Chondrocyte (in vitro differentiated cells): ENCODE measurements at regions not wholly inside any gene's neighbourhood (a gene's known extent, or its start where the extent isn't known, plus 50 kb on each side); places are given as distances from the start of the nearest gene placed in this dataset.

Experiments
- DNase-seq: peaks from one replicate; pipeline ENCODE4 v3.0.0; 2021; ENCODE audit warnings: mixed read lengths, low spot score
- H3K27ac Mint-ChIP-seq: one replicate; pipeline ENCODE4 v1.8.0; 2021; ENCODE audit warnings: mild to moderate bottlenecking, moderate library complexity, mixed read lengths; ENCODE audit not compliant: unreplicated experiment
- H3K27me3 Mint-ChIP-seq: 2 replicates; pipeline ENCODE4 v1.8.0; 2021; ENCODE audit warnings: low read depth, mixed read lengths
- H3K36me3 Mint-ChIP-seq: 2 replicates; pipeline ENCODE4 v1.8.0; 2021; ENCODE audit warnings: low read depth, mixed read lengths
- H3K4me1 Mint-ChIP-seq: 2 replicates; pipeline ENCODE4 v1.8.0; 2021; ENCODE audit warnings: low read depth, mild to moderate bottlenecking, mixed read lengths
- H3K4me3 Mint-ChIP-seq: one replicate; pipeline ENCODE4 v1.8.0; 2021; ENCODE audit warnings: mild to moderate bottlenecking, moderate library complexity, mixed read lengths; ENCODE audit not compliant: unreplicated experiment
- H3K9me3 Mint-ChIP-seq: 2 replicates; pipeline ENCODE4 v1.8.0; 2021; ENCODE audit warnings: low read depth, mixed read lengths
- CTCF ChIP-seq: fragments of 200-600 bp; sonication (generic); IDR thresholded peaks from 2 replicates; pipeline ENCODE4 v1.5.0; 2021; ENCODE audit warnings: antibody characterized with exemption, mild to moderate bottlenecking, moderate library complexity

- Mint-ChIP-seq H3K4me3 (peak overlapping the region; percentile 20), H3K9me3 (peaks cover 16% of the 10 kb centered on the region), H3K36me3 (peaks cover 6% of the 10 kb centered on the region), H3K27me3 (no peaks in the 10 kb centered on the region), H3K27ac (peak overlapping the region; percentile 92), H3K4me1 (peaks cover 81% of the 10 kb centered on the region)
- DNase-seq, result no peak
- TF ChIP-seq CTCF, result no peak
Observed at GRCh38 chr2:203808046-203808750, 59.4 kb upstream of the CTLA4 start.

GRCh38 chr2:203809084-203809521, 58.5 kb upstream of the CTLA4 start:
- H3K9me3 Mint-ChIP-seq, result peaks cover 16% of the 10 kb centered on the region
- H3K27me3 Mint-ChIP-seq, result no peaks in the 10 kb centered on the region
- no peak overlapping the region for H3K4me3 Mint-ChIP-seq
- peak overlapping the region; percentile 82 for H3K27ac Mint-ChIP-seq
- peaks cover 6% of the 10 kb centered on the region for H3K36me3 Mint-ChIP-seq
- no peak for TF ChIP-seq CTCF
- H3K4me1 Mint-ChIP-seq, result peaks cover 72% of the 10 kb centered on the region
- DNase-seq, result no peak

GRCh38 chr2:203809991-203810510, 57.5 kb upstream of the CTLA4 start:
- Mint-ChIP-seq H3K27me3 (no peaks in the 10 kb centered on the region), H3K36me3 (peaks cover 2% of the 10 kb centered on the region), H3K4me1 (peaks cover 66% of the 10 kb centered on the region), H3K4me3 (no peak overlapping the region), H3K27ac (peak overlapping the region; percentile 54), H3K9me3 (peaks cover 11% of the 10 kb centered on the region)
- no peak for DNase-seq
- no peak for TF ChIP-seq CTCF

- peak; percentile 8 for TF ChIP-seq CTCF
Observed at GRCh38 chr2:203811491-203812221, 55.9 kb upstream of the CTLA4 start.

DNA sequence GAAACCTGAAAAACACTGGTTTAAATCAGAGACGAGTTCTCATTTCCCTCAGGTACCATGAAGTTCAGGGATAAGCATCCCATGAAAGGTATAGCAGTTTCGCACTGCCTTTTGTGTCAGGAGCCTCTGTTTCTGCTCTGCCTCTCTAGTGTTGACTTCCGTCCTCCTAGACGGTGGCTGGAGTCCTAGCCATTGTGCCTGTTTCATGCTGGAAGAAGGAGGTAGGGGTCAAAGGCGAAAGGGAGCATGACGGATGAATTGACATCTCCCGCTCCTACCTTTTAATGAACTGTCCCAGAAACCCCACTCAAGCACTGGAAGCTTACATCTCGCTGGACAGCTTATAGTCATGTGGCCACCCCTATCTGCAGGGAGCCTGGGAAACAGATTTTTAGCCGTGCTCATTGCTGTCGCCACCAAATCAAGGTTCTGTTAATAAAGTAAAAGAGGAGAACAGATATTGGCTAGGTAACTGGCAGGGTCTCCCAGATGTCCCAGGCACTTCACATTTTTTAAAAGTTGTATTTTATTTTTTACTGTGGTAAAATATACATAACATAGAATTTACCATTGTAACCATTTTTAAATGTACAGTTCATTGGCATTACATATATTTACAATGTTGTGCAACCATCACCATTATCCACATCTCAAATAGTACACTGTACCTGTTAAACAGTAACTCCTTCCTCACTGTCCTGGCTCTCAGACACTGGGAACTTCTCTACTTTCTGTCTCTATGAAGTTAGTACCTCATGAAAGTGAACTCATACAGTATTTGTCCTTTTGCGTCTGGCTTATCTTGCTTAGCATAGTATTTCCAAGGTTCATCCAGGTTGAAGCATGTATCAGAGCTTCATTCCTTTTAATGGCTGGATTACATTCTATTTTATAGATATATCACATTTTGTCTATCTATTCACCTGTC, 55.0 kb upstream of the CTLA4 start:
- H3K4me1 Mint-ChIP-seq, result peaks cover 53% of the 10 kb centered on the region
- H3K36me3 Mint-ChIP-seq, result no peaks in the 10 kb centered on the region
- no peak for DNase-seq
- TF ChIP-seq CTCF, result no peak
- H3K27me3 Mint-ChIP-seq, result peaks cover 6% of the 10 kb centered on the region
- no peak overlapping the region for H3K4me3 Mint-ChIP-seq
- H3K27ac Mint-ChIP-seq, result no peak overlapping the region
- no peaks in the 10 kb centered on the region for H3K9me3 Mint-ChIP-seq

More at GRCh38 chr2:203811491-203812221, 55.9 kb upstream of the CTLA4 start:
- Mint-ChIP-seq H3K27ac (peak overlapping the region; percentile 94), H3K4me3 (no peak overlapping the region), H3K9me3 (no peaks in the 10 kb centered on the region), H3K36me3 (no peaks in the 10 kb centered on the region), H3K4me1 (peaks cover 62% of the 10 kb centered on the region), H3K27me3 (no peaks in the 10 kb centered on the region)
- no peak for DNase-seq
